Kidney epithelial cell (primary cell): ENCODE measurements at regions not wholly inside any gene's neighbourhood (a gene's known extent, or its start where the extent isn't known, plus 50 kb on each side); places are given as distances from the start of the nearest gene placed in this dataset.

Experiments
- DNase-seq: peaks from one replicate; pipeline ENCODE4 v3.0.0-alpha.2; 2010; ENCODE audit warnings: low read depth
- H3K27me3 ChIP-seq: 2 replicates; pipeline ENCODE4 v1.6.0; 2011; ENCODE audit warnings: low read length; ENCODE audit not compliant: control insufficient read depth, insufficient read depth
- H3K36me3 ChIP-seq: 2 replicates; pipeline ENCODE4 v1.5.1; 2011; ENCODE audit warnings: low read length; ENCODE audit not compliant: control insufficient read depth, insufficient read depth
- H3K4me3 ChIP-seq: 2 replicates; pipeline ENCODE4 v1.5.1; 2011; ENCODE audit warnings: low read depth, mild to moderate bottlenecking, control low read depth, low read length
- TF ChIP-seq, protein P1 (sequence below): IDR thresholded peaks from 2 replicates; pipeline ENCODE4 v1.5.1; 2011; ENCODE audit warnings: mild to moderate bottlenecking, moderate library complexity, low read length, control low read depth, inconsistent platforms; ENCODE audit not compliant: insufficient read depth, poor library complexity, severe bottlenecking

DNA sequence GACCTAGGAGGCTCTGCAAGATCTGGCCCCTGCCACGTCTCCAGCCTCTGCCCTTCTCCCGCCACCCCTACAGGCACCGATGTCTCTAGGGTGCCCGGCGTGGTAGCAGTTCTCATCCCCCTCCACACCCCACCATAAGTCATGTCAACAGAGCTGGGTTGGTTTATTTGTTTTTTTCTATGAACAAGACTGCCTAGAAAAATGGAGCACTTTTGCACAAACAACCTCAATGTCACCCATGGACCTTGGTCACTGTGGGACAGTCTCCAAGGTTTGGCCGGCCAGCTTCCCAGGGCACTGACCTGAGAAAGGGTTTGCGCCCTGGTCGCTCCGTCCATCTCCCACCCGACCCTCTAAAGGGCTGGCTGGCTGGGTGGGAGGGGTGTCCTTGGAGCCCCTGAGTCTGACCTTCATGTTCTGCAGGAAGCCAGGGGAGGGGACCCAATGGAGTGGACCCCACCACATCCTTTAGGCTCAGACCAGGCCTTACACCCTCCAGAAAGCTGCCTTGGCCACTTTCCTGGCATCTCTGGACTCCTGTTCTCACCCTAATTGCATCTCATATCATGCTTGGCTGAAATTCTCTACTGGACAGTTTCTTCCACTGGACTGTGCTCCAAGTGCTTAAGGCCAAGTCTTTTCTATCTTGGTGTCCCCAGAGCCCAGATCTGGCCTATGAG lies 104.8 kb upstream of the PTPN1 start:
- Histone ChIP-seq H3K36me3 (no peaks in the 10 kb centered on the region), H3K27me3 (peaks cover 12% of the 10 kb centered on the region), H3K4me3 (no peak overlapping the region)
- TF ChIP-seq, protein P1, sequence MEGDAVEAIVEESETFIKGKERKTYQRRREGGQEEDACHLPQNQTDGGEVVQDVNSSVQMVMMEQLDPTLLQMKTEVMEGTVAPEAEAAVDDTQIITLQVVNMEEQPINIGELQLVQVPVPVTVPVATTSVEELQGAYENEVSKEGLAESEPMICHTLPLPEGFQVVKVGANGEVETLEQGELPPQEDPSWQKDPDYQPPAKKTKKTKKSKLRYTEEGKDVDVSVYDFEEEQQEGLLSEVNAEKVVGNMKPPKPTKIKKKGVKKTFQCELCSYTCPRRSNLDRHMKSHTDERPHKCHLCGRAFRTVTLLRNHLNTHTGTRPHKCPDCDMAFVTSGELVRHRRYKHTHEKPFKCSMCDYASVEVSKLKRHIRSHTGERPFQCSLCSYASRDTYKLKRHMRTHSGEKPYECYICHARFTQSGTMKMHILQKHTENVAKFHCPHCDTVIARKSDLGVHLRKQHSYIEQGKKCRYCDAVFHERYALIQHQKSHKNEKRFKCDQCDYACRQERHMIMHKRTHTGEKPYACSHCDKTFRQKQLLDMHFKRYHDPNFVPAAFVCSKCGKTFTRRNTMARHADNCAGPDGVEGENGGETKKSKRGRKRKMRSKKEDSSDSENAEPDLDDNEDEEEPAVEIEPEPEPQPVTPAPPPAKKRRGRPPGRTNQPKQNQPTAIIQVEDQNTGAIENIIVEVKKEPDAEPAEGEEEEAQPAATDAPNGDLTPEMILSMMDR = no peak
- no peak for DNase-seq

DNA sequence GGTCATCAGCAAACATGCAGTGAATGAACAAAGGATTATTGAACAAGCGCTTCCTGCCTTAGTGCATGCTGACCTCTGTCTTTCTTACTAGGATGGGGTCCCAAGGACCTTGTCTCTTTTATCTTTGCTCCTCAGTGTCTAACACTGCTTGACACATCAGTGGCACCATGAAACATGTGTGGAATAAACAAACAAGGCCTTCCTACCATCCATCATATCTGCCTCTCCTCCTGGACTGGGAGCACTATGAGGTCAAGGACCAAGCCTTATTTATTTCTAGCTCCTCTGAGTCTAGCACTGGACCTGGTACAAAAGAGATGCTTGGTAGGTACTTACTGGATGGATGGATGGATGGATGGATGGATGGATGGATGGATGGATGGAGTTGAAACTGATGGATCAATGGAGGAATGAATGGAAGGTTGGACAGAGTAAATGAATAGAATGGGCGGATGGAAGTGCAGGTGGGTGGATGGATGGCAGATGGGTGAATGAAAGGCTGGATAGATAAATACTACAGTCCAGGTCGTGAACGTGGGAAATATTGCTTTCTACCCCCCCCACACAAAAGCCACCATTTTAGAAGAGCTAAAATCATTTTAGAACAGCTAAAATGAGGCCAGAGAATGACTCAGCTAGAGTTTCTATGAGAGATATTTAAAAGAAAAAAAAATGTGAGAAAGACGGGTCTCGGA lies 104.1 kb upstream of the PTPN1 start:
- TF ChIP-seq, protein P1 = no peak
- Histone ChIP-seq H3K36me3 (no peaks in the 10 kb centered on the region), H3K27me3 (peaks cover 12% of the 10 kb centered on the region), H3K4me3 (no peak overlapping the region)
- DNase-seq = no peak

DNA sequence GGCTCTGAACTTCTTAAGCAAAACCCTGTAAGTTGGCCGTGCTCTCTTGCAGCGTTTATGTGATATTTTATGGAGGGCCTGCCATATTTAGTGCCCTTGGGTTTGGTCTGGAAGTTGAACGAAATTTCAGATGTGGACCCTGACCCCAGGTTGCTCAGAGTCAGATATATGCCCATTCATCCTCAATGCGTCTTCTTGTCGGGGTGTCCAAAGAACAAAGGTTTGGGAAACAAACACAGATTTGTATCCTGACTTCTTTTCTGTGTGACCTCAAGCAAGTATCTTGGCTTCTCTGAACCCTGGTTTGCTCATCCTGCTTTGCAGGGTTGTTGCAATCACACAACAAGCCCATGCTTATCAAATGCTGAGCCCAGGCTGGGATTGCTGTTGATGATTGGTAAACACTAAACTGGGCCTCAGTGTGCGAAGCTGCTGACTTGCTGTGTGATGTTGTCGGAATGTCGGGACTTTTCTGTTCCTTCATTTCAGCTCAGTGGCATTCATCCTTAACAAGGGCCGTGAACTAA lies 103.5 kb upstream of the PTPN1 start:
- DNase-seq = no peak
- Histone ChIP-seq H3K4me3 (no peak overlapping the region), H3K36me3 (no peaks in the 10 kb centered on the region), H3K27me3 (peaks cover 12% of the 10 kb centered on the region)
- TF ChIP-seq, protein P1 = no peak

- Histone ChIP-seq H3K36me3 (no peaks in the 10 kb centered on the region), H3K4me3 (no peak overlapping the region), H3K27me3 (peaks cover 11% of the 10 kb centered on the region)
- TF ChIP-seq, protein P1 = no peak
- no peak for DNase-seq
Measured at GRCh38 chr20:50408526-50409364, 101.4 kb upstream of the PTPN1 start.

DNA sequence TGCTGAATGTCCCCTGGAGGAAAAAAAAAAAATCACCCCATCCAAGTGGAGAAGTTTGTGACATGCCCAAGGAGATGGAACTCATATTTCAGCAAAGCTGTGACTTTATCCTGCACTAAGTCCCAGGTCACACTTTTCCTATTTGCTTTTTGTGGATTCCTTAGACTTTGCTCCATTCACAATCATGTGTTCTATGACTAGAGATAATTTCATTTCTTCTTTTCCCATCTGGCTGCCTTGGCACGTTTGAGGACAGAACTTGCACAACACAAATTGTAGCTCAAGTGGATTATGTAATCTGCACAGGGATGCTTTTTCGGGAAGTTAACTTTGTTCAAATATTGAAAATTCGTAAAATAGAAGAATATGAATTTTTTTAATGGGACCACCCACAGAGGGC lies 100.7 kb upstream of the PTPN1 start:
- peaks cover 4% of the 10 kb centered on the region for H3K27me3 ChIP-seq
- no peak overlapping the region for H3K4me3 ChIP-seq
- H3K36me3 ChIP-seq = no peaks in the 10 kb centered on the region
- DNase-seq = no peak
- TF ChIP-seq, protein P1 = no peak
